Activated effector memory CD4-positive, alpha-beta T cell treated with anti-CD3 and anti-CD28 coated beads, Interleukin-2, amount 50 U/mL, for 16 hours (primary cell): ENCODE measurements at regions not wholly inside any gene's neighbourhood (a gene's known extent, or its start where the extent isn't known, plus 50 kb on each side); places are given as distances from the start of the nearest gene placed in this dataset.
"Not testable (repeated sequence)": the region's sequence is repeated elsewhere in the genome, so short reads cannot be mapped to it uniquely, and the experiment has no call there.

ENCODE experiments used
- DNase-seq: peaks from one replicate; pipeline ENCODE4 v3.0.0-alpha.2; 2020

GRCh38 chr10:3877211-3878000, 92.4 kb upstream of the KLF6 start:
- DNase-seq, result no peak

- no peak for DNase-seq
Measured at GRCh38 chr10:3876350-3876962, 91.4 kb upstream of the KLF6 start.

- DNase-seq, result no peak
Measured at GRCh38 chr10:3875842-3876235, 90.8 kb upstream of the KLF6 start.

GRCh38 chr10:3874990-3875841, 90.2 kb upstream of the KLF6 start:
- DNase-seq, result peak; percentile 67

- not testable (repeated sequence) for DNase-seq
Measured at GRCh38 chr10:3874610-3874989, 89.6 kb upstream of the KLF6 start.

GRCh38 chr10:3873728-3874461, 88.9 kb upstream of the KLF6 start:
- DNase-seq, result no peak

- no peak for DNase-seq
Measured at GRCh38 chr10:3872712-3873329, 87.8 kb upstream of the KLF6 start.

GRCh38 chr10:3871424-3871996, 86.5 kb upstream of the KLF6 start:
- DNase-seq, result no peak

GRCh38 chr10:3869036-3869435, 84.0 kb upstream of the KLF6 start:
- no peak for DNase-seq

- no peak for DNase-seq
Measured at GRCh38 chr10:3868271-3868664, 83.3 kb upstream of the KLF6 start.

GRCh38 chr10:3867454-3868270, 82.7 kb upstream of the KLF6 start:
- peak; percentile 78 for DNase-seq

GRCh38 chr10:3866332-3866731, 81.3 kb upstream of the KLF6 start:
- DNase-seq, result no peak

- DNase-seq, result no peak
Measured at GRCh38 chr10:3865565-3865964, 80.6 kb upstream of the KLF6 start.

- no peak for DNase-seq
Measured at GRCh38 chr10:3861795-3862194, 76.8 kb upstream of the KLF6 start.

GRCh38 chr10:3858051-3858845, 73.2 kb upstream of the KLF6 start:
- no peak for DNase-seq

GRCh38 chr10:3857318-3857717, 72.3 kb upstream of the KLF6 start:
- DNase-seq, result no peak

- DNase-seq, result no peak
Measured at GRCh38 chr10:3856593-3856992, 71.6 kb upstream of the KLF6 start.

- no peak for DNase-seq
Measured at GRCh38 chr10:3853547-3854303, 68.7 kb upstream of the KLF6 start.

- no peak for DNase-seq
Measured at GRCh38 chr10:3853016-3853415, 68.0 kb upstream of the KLF6 start.
